Parathyroid adenoma (tissue), 2 donors: ENCODE measurements at regions not wholly inside any gene's neighbourhood (a gene's known extent, or its start where the extent isn't known, plus 50 kb on each side); places are given as distances from the start of the nearest gene placed in this dataset.

Experiments used
- H2AFZ ChIP-seq: fragments of 300-600 bp; sonication (generic); one replicate; pipeline ENCODE4 v1.7.0; 2017; ENCODE audit warnings: antibody characterized with exemption, mild to moderate bottlenecking
- H3K27ac ChIP-seq: fragments of 300-600 bp; sonication (generic); one replicate; pipeline ENCODE4 v1.7.0; 2017
- H3K27me3 ChIP-seq: fragments of 300-600 bp; sonication (generic); one replicate; pipeline ENCODE4 v1.7.0; 2017; ENCODE audit warnings: low read length; ENCODE audit not compliant: control insufficient read depth, insufficient read depth
- H3K36me3 ChIP-seq: fragments of 300-600 bp; sonication (generic); one replicate; pipeline ENCODE4 v1.7.0; 2017; ENCODE audit warnings: low read length; ENCODE audit not compliant: control insufficient read depth, insufficient read depth
- H3K4me1 ChIP-seq: fragments of 300-600 bp; sonication (generic); one replicate; pipeline ENCODE4 v1.7.0; 2017; ENCODE audit warnings: control low read depth
- H3K4me2 ChIP-seq: fragments of 300-600 bp; sonication (generic); one replicate; pipeline ENCODE4 v1.7.0; 2017; ENCODE audit warnings: low read length
- H3K4me3 ChIP-seq: fragments of 300-600 bp; sonication (generic); one replicate; pipeline ENCODE4 v1.7.0; 2017; ENCODE audit warnings: low read depth, low read length
- H3K79me2 ChIP-seq: fragments of 300-600 bp; sonication (generic); one replicate; pipeline ENCODE4 v1.7.0; 2017; ENCODE audit warnings: control low read depth
- H3K9ac ChIP-seq: fragments of 300-600 bp; sonication (generic); one replicate; pipeline ENCODE4 v1.7.0; 2017; ENCODE audit warnings: mild to moderate bottlenecking
- H3K9me3 ChIP-seq: fragments of 300-600 bp; sonication (generic); one replicate; pipeline ENCODE4 v1.7.0; 2017; ENCODE audit warnings: low read length; ENCODE audit not compliant: control insufficient read depth
- TF ChIP-seq, protein P1 (sequence below): fragments of 300-600 bp; sonication (generic); IDR thresholded peaks from one replicate; pipeline ENCODE4 v1.7.0; 2017; ENCODE audit warnings: antibody characterized with exemption, mild to moderate bottlenecking
- donor health status: primary hyperparathyroidism.

DNA sequence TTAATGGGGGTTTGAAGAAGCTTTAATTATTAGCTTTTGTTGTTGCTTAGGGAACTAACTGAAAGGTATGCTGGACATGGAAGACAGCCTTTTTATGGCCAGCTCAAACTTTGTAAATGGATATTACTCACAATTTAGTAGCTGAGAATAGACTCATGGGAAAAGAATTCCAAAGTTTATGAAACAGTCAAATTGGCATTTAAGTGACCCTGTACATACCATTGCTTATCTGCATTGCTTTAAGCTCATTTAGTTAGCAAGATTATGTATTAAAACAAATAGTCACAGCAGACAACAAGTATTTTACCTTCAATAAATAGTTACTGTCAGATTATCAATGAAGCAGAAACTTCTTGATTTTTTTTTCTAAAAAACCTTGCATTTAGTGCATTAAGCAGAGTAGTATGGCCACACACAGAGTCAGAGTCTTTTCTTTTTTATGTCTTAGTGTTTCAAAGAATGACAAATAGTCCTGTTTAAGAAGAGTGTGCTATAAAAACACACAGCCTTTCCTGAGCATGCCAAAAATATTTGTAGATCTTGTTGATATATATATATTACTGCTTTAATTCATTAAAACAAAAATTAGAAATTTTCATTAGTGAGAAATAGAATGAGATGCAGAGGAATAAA lies 102.2 kb downstream of the TTC6 start:
- H3K4me1 ChIP-seq: no peaks in the 10 kb centered on the region
- no peak overlapping the region for H3K27ac ChIP-seq
- H3K9me3 ChIP-seq: no peaks in the 10 kb centered on the region
- H3K79me2 ChIP-seq: no peaks in the 10 kb centered on the region
- H3K27me3 ChIP-seq: no peaks in the 10 kb centered on the region
- no peak overlapping the region for H3K9ac ChIP-seq
- H3K4me2 ChIP-seq: no peak overlapping the region
- H3K36me3 ChIP-seq: no peaks in the 10 kb centered on the region
- no peak overlapping the region for H2AFZ ChIP-seq
- TF ChIP-seq, protein P1, sequence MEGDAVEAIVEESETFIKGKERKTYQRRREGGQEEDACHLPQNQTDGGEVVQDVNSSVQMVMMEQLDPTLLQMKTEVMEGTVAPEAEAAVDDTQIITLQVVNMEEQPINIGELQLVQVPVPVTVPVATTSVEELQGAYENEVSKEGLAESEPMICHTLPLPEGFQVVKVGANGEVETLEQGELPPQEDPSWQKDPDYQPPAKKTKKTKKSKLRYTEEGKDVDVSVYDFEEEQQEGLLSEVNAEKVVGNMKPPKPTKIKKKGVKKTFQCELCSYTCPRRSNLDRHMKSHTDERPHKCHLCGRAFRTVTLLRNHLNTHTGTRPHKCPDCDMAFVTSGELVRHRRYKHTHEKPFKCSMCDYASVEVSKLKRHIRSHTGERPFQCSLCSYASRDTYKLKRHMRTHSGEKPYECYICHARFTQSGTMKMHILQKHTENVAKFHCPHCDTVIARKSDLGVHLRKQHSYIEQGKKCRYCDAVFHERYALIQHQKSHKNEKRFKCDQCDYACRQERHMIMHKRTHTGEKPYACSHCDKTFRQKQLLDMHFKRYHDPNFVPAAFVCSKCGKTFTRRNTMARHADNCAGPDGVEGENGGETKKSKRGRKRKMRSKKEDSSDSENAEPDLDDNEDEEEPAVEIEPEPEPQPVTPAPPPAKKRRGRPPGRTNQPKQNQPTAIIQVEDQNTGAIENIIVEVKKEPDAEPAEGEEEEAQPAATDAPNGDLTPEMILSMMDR: no peak
- no peak overlapping the region for H3K4me3 ChIP-seq

DNA sequence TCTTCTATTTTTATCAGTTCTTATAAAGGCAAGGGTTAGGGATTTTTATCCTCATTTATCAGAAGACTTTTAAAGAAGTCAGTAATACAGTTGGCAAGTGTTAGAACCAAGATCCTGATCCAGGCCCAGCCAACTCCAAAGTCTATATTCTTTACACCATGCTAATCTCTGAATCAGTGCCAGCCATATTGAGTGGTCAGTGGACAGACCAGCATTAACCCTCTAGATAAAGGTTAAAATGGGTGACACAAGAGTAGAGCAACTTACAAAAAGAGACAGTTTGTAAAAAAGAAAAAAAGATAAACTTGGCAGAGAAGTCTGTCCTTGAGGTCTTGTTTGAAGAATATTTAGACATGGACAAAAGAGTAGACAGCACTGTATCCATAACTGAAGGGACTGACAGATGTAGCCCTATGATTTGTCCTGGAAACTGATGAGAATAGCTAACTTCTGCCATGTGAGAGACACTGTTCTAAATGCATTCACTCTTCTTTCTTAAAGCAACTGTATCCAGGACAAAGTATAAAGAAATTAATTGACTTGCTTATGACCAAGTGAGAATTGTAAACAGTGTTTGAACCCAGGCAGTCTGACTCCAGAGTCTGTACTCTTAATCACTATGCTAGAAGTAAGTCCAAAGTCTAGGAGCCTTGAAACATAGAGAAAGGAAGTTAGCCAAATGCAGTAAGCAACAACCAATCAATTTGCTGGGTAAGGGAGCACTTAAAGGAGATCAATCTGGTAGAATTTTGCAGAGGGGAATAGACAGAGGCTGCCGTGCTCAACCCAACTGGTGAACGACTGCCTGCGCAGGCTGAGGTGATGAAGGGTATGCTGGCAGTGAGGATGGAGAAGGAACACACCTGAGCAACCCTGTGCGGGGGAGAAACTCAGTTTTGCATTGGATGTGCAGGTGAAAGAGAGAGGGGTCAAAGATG lies 103.7 kb downstream of the TTC6 start:
- Histone ChIP-seq H3K4me2 (no peak overlapping the region), H3K27ac (no peak overlapping the region), H2AFZ (no peak overlapping the region), H3K9ac (no peak overlapping the region), H3K27me3 (no peaks in the 10 kb centered on the region), H3K36me3 (no peaks in the 10 kb centered on the region), H3K9me3 (no peaks in the 10 kb centered on the region), H3K4me1 (no peaks in the 10 kb centered on the region), H3K4me3 (no peak overlapping the region), H3K79me2 (no peaks in the 10 kb centered on the region)
- TF ChIP-seq, protein P1: no peak

DNA sequence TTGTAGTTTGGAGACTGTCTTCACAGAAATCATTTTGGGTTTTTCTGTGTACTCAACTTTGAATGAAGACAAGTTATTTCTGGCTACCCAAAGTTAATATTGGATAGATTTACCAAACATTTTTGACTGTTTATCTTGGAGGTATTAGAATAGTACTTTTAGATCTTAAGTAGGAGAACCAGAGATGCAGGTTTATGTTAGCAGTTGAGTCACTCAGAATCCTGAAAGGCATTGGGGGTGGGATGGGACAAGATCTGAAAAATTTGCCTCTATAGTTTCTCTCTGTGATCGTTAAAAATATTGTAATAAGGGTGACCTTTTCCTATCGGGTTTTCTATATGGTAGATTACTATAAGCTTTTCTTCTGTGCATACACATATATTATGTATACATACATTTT lies 112.3 kb downstream of the TTC6 start:
- Histone ChIP-seq H3K27me3 (no peaks in the 10 kb centered on the region), H3K27ac (no peak overlapping the region), H3K9me3 (no peaks in the 10 kb centered on the region), H3K36me3 (no peaks in the 10 kb centered on the region), H3K9ac (no peak overlapping the region), H3K4me3 (no peak overlapping the region), H2AFZ (no peak overlapping the region), H3K4me2 (no peak overlapping the region), H3K4me1 (no peaks in the 10 kb centered on the region), H3K79me2 (no peaks in the 10 kb centered on the region)
- TF ChIP-seq, protein P1: no peak

DNA sequence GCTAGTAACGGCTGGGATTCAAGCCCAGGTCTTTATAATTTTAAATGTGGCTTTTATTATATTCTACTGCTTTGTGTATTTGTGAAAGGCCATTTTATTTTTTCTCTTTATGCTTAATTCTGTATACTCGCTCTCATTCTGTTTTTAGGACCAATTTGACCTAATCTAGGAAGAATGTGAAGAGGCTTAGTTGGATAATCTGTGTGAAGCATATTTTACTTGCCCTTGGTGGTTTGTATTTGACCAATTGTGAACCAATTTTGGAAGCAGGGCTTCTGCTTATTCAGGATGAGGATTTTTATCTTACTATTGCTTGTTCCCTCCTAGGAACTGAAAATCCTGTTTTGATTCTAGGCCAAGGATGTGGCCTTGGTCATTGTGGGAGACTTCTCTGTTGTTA lies 113.1 kb downstream of the TTC6 start:
- Histone ChIP-seq H3K27me3 (no peaks in the 10 kb centered on the region), H3K4me2 (no peak overlapping the region), H2AFZ (no peak overlapping the region), H3K4me1 (no peaks in the 10 kb centered on the region), H3K9me3 (no peaks in the 10 kb centered on the region), H3K79me2 (no peaks in the 10 kb centered on the region), H3K4me3 (no peak overlapping the region), H3K27ac (no peak overlapping the region), H3K36me3 (no peaks in the 10 kb centered on the region), H3K9ac (no peak overlapping the region)
- TF ChIP-seq, protein P1: no peak
